PC-9 (cell line): ENCODE measurements at regions not wholly inside any gene's neighbourhood (a gene's known extent, or its start where the extent isn't known, plus 50 kb on each side); places are given as distances from the start of the nearest gene placed in this dataset.

ENCODE experiments used
- BruUV-seq: library from RNA; stranded (reverse); fragments of 400-500 nt; replicated peaks from 2 replicates; lab custom pipeline; 2021; lab: Mats Ljungman, UMichigan
- CTCF ChIA-PET: fragments of 300-600 bp; sonication (Branson Sonifier 250); formaldehyde crosslinking; loops from one replicate; lab custom pipeline; 2022; ENCODE audit warnings: antibody characterized with exemption; lab: Charles Lee
- POLR2A ChIA-PET: fragments of 300-600 bp; sonication (Branson Sonifier 250); formaldehyde crosslinking; loops from one replicate; lab custom pipeline; 2022; ENCODE audit warnings: antibody characterized with exemption; ENCODE audit not compliant: unreplicated experiment; lab: Charles Lee
- DNase-seq, 2 experiments: peaks; one replicate each; pipeline versions ENCODE4 v3.0.0 to v3.0.0-alpha.2; 2015 to 2022; ENCODE audit warnings: mixed read lengths in 1 of 2
- H2AFZ ChIP-seq: fragments of 200-600 bp; sonication (generic); 2 replicates; pipeline ENCODE4 v1.8.1; 2017; ENCODE audit warnings: antibody characterized with exemption
- H3F3A ChIP-seq: fragments of 200-600 bp; sonication (generic); 2 replicates; pipeline ENCODE4 v1.8.1; 2017; ENCODE audit warnings: antibody characterized with exemption, mild to moderate bottlenecking, low read depth; ENCODE audit not compliant: insufficient read depth
- H3K27ac ChIP-seq: fragments of 200-600 bp; sonication (generic); 2 replicates; pipeline ENCODE4 v1.6.1; 2016; ENCODE audit warnings: mixed run types
- H3K27me3 ChIP-seq: fragments of 200-600 bp; sonication (generic); 2 replicates; pipeline ENCODE4 v1.6.1; 2016; ENCODE audit warnings: low read depth, mixed run types; ENCODE audit not compliant: insufficient read depth
- H3K36me3 ChIP-seq: fragments of 200-600 bp; sonication (generic); 2 replicates; pipeline ENCODE4 v1.6.1; 2016; ENCODE audit warnings: low read depth, mixed run types
- H3K4me1 ChIP-seq: fragments of 200-600 bp; sonication (generic); replicated peaks from 2 replicates; pipeline ENCODE4 v1.6.1; 2016; ENCODE audit warnings: mixed run types; ENCODE audit not compliant: insufficient read depth
- H3K4me2 ChIP-seq: fragments of 200-600 bp; sonication (generic); 2 replicates; pipeline ENCODE4 v1.6.1; 2017; ENCODE audit warnings: mixed run types
- H3K4me3 ChIP-seq: fragments of 200-600 bp; sonication (generic); 2 replicates; pipeline ENCODE4 v1.6.1; 2016; ENCODE audit warnings: mixed run types
- H3K79me2 ChIP-seq: fragments of 200-600 bp; sonication (generic); 2 replicates; pipeline ENCODE4 v1.6.1; 2017; ENCODE audit warnings: low read depth, mixed run types
- H3K9me2 ChIP-seq: fragments of 200-600 bp; sonication (generic); 2 replicates; pipeline ENCODE4 v1.8.1; 2017; ENCODE audit warnings: mild to moderate bottlenecking; ENCODE audit not compliant: insufficient read depth
- H3K9me3 ChIP-seq: fragments of 200-600 bp; sonication (generic); 2 replicates; pipeline ENCODE4 v1.8.1; 2016; ENCODE audit warnings: low read depth; ENCODE audit not compliant: insufficient read depth
- H4K20me1 ChIP-seq: fragments of 200-600 bp; sonication (generic); 2 replicates; pipeline ENCODE4 v1.8.1; 2017; ENCODE audit not compliant: insufficient read depth
- CTCF ChIP-seq: fragments of 200-600 bp; sonication (generic); conservative IDR thresholded peaks from 2 replicates; pipeline ENCODE4 v1.6.1; 2017; ENCODE audit warnings: mixed run types, antibody characterized with exemption, mild to moderate bottlenecking, moderate library complexity
- EZH2 ChIP-seq: fragments of 200-600 bp; sonication (generic); IDR thresholded peaks from 2 replicates; pipeline ENCODE4 v1.8.0; 2017; ENCODE audit warnings: antibody characterized with exemption, low read depth
- intact Hi-C: fragments of 100-400 bp; cut with micrococcal nuclease; formaldehyde crosslinking; loops from one replicate; pipeline ENCODE4 v1.10.0; 2022; ENCODE audit not compliant: unreplicated experiment

GRCh38 chr4:3352505-3352904 lies 59.7 kb downstream of the RGS12 start:
- ChIA-PET CTCF (no interaction called here), POLR2A (no interaction called here)
- TF ChIP-seq EZH2 (no peak), CTCF (no peak)
- H3K79me2 ChIP-seq = no peaks in the 10 kb centered on the region
- DNase-seq = no peak
- no peaks in the 10 kb centered on the region for H3K36me3 ChIP-seq
- H4K20me1 ChIP-seq = no peaks in the 10 kb centered on the region
- H3K4me1 ChIP-seq = no peaks in the 10 kb centered on the region
- intact Hi-C loops = no loop called here
- no peaks in the 10 kb centered on the region for H3K27me3 ChIP-seq
- no peaks in the 10 kb centered on the region for H3K9me2 ChIP-seq
- H3K9me3 ChIP-seq = no peaks in the 10 kb centered on the region
- H2AFZ ChIP-seq = no peak overlapping the region
- H3K27ac ChIP-seq = no peak overlapping the region
- H3K4me2 ChIP-seq = no peak overlapping the region
- no TSS peak for BruUV-seq
- no peaks in the 10 kb centered on the region for H3F3A ChIP-seq
- H3K4me3 ChIP-seq = no peak overlapping the region

GRCh38 chr4:3352941-3353594 lies 60.2 kb downstream of the RGS12 start:
- no peak overlapping the region for H2AFZ ChIP-seq
- H3F3A ChIP-seq = no peaks in the 10 kb centered on the region
- no peak for TF ChIP-seq CTCF
- TF ChIP-seq EZH2 = no peak
- H3K9me3 ChIP-seq = no peaks in the 10 kb centered on the region
- CTCF ChIA-PET = no interaction called here
- POLR2A ChIA-PET = no interaction called here
- no peak overlapping the region for H3K27ac ChIP-seq
- no TSS peak for BruUV-seq
- no peak overlapping the region for H3K4me3 ChIP-seq
- DNase-seq = no peak
- no peaks in the 10 kb centered on the region for H3K36me3 ChIP-seq
- no peak overlapping the region for H3K4me2 ChIP-seq
- no peaks in the 10 kb centered on the region for H3K27me3 ChIP-seq
- intact Hi-C loops = no loop called here
- no peaks in the 10 kb centered on the region for H3K79me2 ChIP-seq
- H3K9me2 ChIP-seq = no peaks in the 10 kb centered on the region
- H4K20me1 ChIP-seq = no peaks in the 10 kb centered on the region
- H3K4me1 ChIP-seq = no peaks in the 10 kb centered on the region

- Histone ChIP-seq H3K79me2 (no peaks in the 10 kb centered on the region), H3K9me2 (no peaks in the 10 kb centered on the region), H3K4me2 (no peak overlapping the region), H2AFZ (no peak overlapping the region), H3K27me3 (no peaks in the 10 kb centered on the region), H3F3A (no peaks in the 10 kb centered on the region), H3K4me1 (no peaks in the 10 kb centered on the region), H3K27ac (no peak overlapping the region), H3K9me3 (no peaks in the 10 kb centered on the region), H4K20me1 (no peaks in the 10 kb centered on the region), H3K4me3 (no peak overlapping the region), H3K36me3 (no peaks in the 10 kb centered on the region)
- no peak for DNase-seq
- POLR2A ChIA-PET = no interaction called here
- intact Hi-C loops = no loop called here
- TF ChIP-seq EZH2 (no peak), CTCF (no peak)
- no TSS peak for BruUV-seq
- CTCF ChIA-PET = no interaction called here
Observed at GRCh38 chr4:3353752-3354454, 61.1 kb downstream of the RGS12 start.
